GM12878 (cell line): ENCODE measurements at regions not wholly inside any gene's neighbourhood (a gene's known extent, or its start where the extent isn't known, plus 50 kb on each side); places are given as distances from the start of the nearest gene placed in this dataset.

Source experiments
- ATAC-seq: fragments of 200-7000 bp; cut with Tn5 transposase; 3 replicates; pipeline ENCODE4 v1.9.1; 2020; ENCODE audit warnings: mild to moderate bottlenecking, moderate library complexity
- BruUV-seq: library from RNA; stranded (reverse); fragments of 400-500 nt; replicated peaks from 2 replicates; lab custom pipeline; 2021; lab: Mats Ljungman, UMichigan
- CTCF ChIA-PET: fragments of 300-600 bp; sonication (Branson Sonifier 250); formaldehyde crosslinking; extraction: SDS; loops from one replicate; lab custom pipeline; 2021; ENCODE audit warnings: inconsistent platforms; lab: Yijun Ruan, JAX
- POLR2A ChIA-PET: fragments of 350-600 bp; formaldehyde crosslinking; extraction: SDS; loops from one replicate; lab custom pipeline; 2021; ENCODE audit warnings: inconsistent platforms; lab: Charles Lee
- RAD21 ChIA-PET: fragments of 300-600 bp; sonication (Branson Sonifier 250); formaldehyde crosslinking; loops from one replicate; lab custom pipeline; 2023; ENCODE audit warnings: antibody characterized with exemption; ENCODE audit not compliant: unreplicated experiment; lab: Charles Lee
- SMC1A ChIA-PET: fragments of 300-600 bp; sonication (Branson Sonifier 250); formaldehyde crosslinking; loops from one replicate; lab custom pipeline; 2023; ENCODE audit not compliant: unreplicated experiment, uncharacterized antibody; lab: Charles Lee
- DNase-seq: peaks from one replicate; pipeline ENCODE4 v3.0.0-alpha.2; 2011; ENCODE audit warnings: low read depth, low spot score
- FAIRE-seq: peaks from 3 replicates; lab custom pipeline; 2011; peaks lifted over from hg19 to GRCh38; lab: Jason Lieb, UNC
- H2AFZ ChIP-seq: 2 replicates; pipeline ENCODE4 v1.6.0; 2011; ENCODE audit warnings: low read depth, low read length, control low read depth; ENCODE audit not compliant: control insufficient read depth
- H3K27ac ChIP-seq: 2 replicates; pipeline ENCODE4 v1.5.1; 2011; ENCODE audit warnings: control low read depth; ENCODE audit not compliant: control insufficient read depth, insufficient read depth
- H3K27me3 ChIP-seq, 2 experiments: replicated peaks in 1 of 2; 2 replicates each; pipeline versions ENCODE4 v1.6.0 to v1.6.1; 2011; ENCODE audit warnings: low read length in 1 of 2; ENCODE audit not compliant: control insufficient read depth in 2 of 2, insufficient read depth in 2 of 2
- H3K36me3 ChIP-seq, 2 experiments: 2 replicates each; pipeline ENCODE4 v1.5.1; 2011; ENCODE audit warnings: low read length in 1 of 2; ENCODE audit not compliant: control insufficient read depth in 2 of 2, insufficient read depth in 2 of 2
- H3K4me1 ChIP-seq: 2 replicates; pipeline ENCODE4 v1.6.1; 2011; ENCODE audit warnings: mild to moderate bottlenecking, low read length, moderate library complexity, mixed read lengths; ENCODE audit not compliant: control insufficient read depth, insufficient read depth
- H3K4me2 ChIP-seq: 2 replicates; pipeline ENCODE4 v1.6.0; 2011; ENCODE audit warnings: control low read depth; ENCODE audit not compliant: control insufficient read depth, insufficient read depth
- H3K4me3 ChIP-seq: fragments of 200-600 bp; sonication (generic); 2 replicates; pipeline ENCODE4 v1.5.1; 2016
- H3K79me2 ChIP-seq: 2 replicates; pipeline ENCODE4 v1.6.0; 2011; ENCODE audit warnings: low read length; ENCODE audit not compliant: control insufficient read depth, insufficient read depth
- H3K9ac ChIP-seq: 2 replicates; pipeline ENCODE4 v1.8.0; 2011; ENCODE audit warnings: low read length, control low read depth, mixed read lengths; ENCODE audit not compliant: control insufficient read depth, insufficient read depth
- H3K9me3 ChIP-seq: replicated peaks from 3 replicates; pipeline ENCODE4 v1.5.1; 2011; ENCODE audit warnings: mild to moderate bottlenecking, low read length; ENCODE audit not compliant: control insufficient read depth, insufficient read depth
- H4K20me1 ChIP-seq: 2 replicates; pipeline ENCODE4 v1.6.0; 2011; ENCODE audit not compliant: control insufficient read depth, insufficient read depth
- BRCA1 ChIP-seq: IDR thresholded peaks from 2 replicates; pipeline ENCODE4 v1.6.1; 2011; ENCODE audit warnings: low read depth, low read length, improper control_type of control experiment
- DPF2 ChIP-seq: fragments of 450-650 bp; IDR thresholded peaks from 2 replicates; pipeline ENCODE4 v1.6.1; 2017; ENCODE audit warnings: mild to moderate bottlenecking
- ETV6 ChIP-seq, 2 experiments: fragments of 450-650 bp in 1 of 2; IDR thresholded peaks in 1 of 2; conservative IDR thresholded peaks in 1 of 2; 2 replicates each; pipeline ENCODE4 v1.6.1; 2014; ENCODE audit warnings: antibody characterized with exemption in 1 of 2, borderline replicate concordance in 1 of 2, low read depth in 1 of 2, mild to moderate bottlenecking in 1 of 2, moderate library complexity in 1 of 2
- NR2F1 ChIP-seq: fragments of 450-650 bp; conservative IDR thresholded peaks from 2 replicates; pipeline ENCODE4 v1.6.1; 2017; ENCODE audit warnings: mild to moderate bottlenecking
- STAT1 ChIP-seq: fragments of 450-650 bp; conservative IDR thresholded peaks from 2 replicates; pipeline ENCODE4 v1.6.1; 2014; ENCODE audit warnings: antibody characterized with exemption, mild to moderate bottlenecking
- WGBS: methylation state at CpG from one replicate; pipeline ENCODE4 v1.1.6; 2016; ENCODE audit warnings: low lambda C conversion rate; ENCODE audit not compliant: insufficient replicate concordance, insufficient coverage; ENCODE audit errors: missing lambda C conversion rate; 5-methylcytosine and 5-hydroxymethylcytosine counted together
- in situ Hi-C: fragments of 300-500 bp; cut with MboI; formaldehyde crosslinking; loops from 9 replicates; pipeline ENCODE4 v1.14.3; 2018; ENCODE audit warnings: mixed read lengths
- intact Hi-C: fragments of 100-400 bp; cut with micrococcal nuclease; formaldehyde crosslinking; loops from one replicate; pipeline ENCODE4 v1.14.2; 2022; ENCODE audit not compliant: unreplicated experiment
- TF ChIP-seq, protein P1 (sequence below): IDR thresholded peaks from 2 replicates; pipeline ENCODE4 v1.6.1; 2011; ENCODE audit warnings: borderline replicate concordance, low read depth, mild to moderate bottlenecking, moderate library complexity, low read length; ENCODE audit not compliant: insufficient read depth, poor library complexity, severe bottlenecking
- TF ChIP-seq, protein P2 (sequence below): fragments of 450-650 bp; IDR thresholded peaks from 2 replicates; pipeline ENCODE4 v1.6.1; 2017; ENCODE audit warnings: borderline replicate concordance
- TF ChIP-seq, protein P3 (sequence below): fragments of 450-650 bp; IDR thresholded peaks from 2 replicates; pipeline ENCODE4 v1.6.1; 2016; ENCODE audit warnings: mild to moderate bottlenecking
- TF ChIP-seq, protein P4 (sequence below): fragments of 450-650 bp; IDR thresholded peaks from 2 replicates; pipeline ENCODE4 v1.6.1; 2016; ENCODE audit warnings: mild to moderate bottlenecking
- TF ChIP-seq, protein P5 (sequence below): fragments of 450-650 bp; IDR thresholded peaks from 2 replicates; pipeline ENCODE4 v1.6.1; 2017; ENCODE audit warnings: mild to moderate bottlenecking, low read depth, inconsistent platforms; ENCODE audit not compliant: poor library complexity, severe bottlenecking

DNA sequence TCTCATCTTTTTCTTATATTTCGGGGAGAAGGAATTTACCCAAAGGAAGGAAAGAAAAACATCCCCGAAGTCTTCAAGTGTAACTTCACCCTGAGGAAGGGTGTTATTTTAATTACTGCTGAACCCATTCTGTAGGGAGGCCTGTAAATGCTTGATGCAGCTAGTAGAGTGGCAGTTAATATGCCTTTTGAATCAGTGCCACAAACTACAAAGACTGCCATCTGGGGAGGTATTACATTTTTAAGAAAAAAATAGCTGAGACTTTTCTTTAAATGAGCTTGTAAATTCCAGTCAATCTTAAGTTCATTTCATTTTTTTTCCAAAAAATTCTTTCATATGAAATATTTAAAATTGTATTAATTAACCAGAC, 233.1 kb upstream of the FERD3L start (continued):
- TF ChIP-seq NR2F1, result no peak

DNA sequence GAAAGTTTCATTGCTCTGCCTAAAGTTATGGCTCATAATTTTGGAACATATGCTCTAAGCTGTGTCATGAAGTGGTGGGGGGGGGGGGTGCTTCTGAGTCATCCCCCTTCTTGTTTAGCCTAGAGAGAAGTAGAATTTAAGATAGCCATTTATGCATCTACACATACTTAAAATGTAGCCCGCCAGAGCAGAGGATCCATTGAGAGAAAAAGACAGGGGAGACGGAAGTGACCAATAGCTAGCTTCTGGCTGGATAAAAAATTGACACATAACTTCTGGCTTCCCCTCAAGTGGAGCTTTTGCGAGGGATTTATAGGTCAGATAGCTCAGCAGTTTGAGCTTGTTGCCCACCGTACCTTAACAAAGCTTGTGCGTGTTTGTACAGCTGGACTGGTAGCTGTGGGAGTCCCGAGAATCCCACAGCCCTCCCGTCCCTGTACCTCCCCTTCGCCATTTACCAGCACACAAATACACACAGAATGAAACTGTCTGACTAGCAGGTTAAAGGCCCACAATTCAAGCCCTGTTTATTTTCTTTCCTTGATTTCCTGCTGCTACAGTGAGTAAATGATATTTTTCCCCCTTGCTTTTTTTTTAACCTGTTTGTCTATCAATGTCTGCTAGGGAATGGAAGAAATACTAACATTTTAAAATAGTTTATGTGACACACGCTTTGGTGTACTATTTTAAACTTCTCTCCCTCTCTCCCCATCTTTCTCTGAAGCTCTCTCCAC, 232.6 kb upstream of the FERD3L start:
- H3K4me3 ChIP-seq, result no peak overlapping the region
- H3K4me2 ChIP-seq, result no peak overlapping the region
- SMC1A ChIA-PET, result interaction anchor here (1.5 kb wide), 1 partner anchor 11 kb away, joined by 4 read pairs; no protein-coding TSS in a partner anchor
- in situ Hi-C loops, result no loop called here
- H3K4me1 ChIP-seq, result no peaks in the 10 kb centered on the region
- 25% methylated on average over 9 of the region's 9 CpGs for WGBS
- no peaks in the 10 kb centered on the region for H3K27me3 ChIP-seq
- no TSS peak for BruUV-seq
- TF ChIP-seq STAT1 (no peak), DPF2 (no peak), ETV6 (conservative IDR thresholded peaks at IDR 0.05 in 1 of 2, IDR thresholded peaks at IDR 0.05 in 1 of 2; ENCODE audit: borderline replicate concordance in 1 of 2, low read depth in 1 of 2) (no peak), BRCA1 (no peak)
- TF ChIP-seq, protein P1, sequence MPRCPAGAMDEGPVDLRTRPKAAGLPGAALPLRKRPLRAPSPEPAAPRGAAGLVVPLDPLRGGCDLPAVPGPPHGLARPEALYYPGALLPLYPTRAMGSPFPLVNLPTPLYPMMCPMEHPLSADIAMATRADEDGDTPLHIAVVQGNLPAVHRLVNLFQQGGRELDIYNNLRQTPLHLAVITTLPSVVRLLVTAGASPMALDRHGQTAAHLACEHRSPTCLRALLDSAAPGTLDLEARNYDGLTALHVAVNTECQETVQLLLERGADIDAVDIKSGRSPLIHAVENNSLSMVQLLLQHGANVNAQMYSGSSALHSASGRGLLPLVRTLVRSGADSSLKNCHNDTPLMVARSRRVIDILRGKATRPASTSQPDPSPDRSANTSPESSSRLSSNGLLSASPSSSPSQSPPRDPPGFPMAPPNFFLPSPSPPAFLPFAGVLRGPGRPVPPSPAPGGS, result no peak
- TF ChIP-seq, protein P2, sequence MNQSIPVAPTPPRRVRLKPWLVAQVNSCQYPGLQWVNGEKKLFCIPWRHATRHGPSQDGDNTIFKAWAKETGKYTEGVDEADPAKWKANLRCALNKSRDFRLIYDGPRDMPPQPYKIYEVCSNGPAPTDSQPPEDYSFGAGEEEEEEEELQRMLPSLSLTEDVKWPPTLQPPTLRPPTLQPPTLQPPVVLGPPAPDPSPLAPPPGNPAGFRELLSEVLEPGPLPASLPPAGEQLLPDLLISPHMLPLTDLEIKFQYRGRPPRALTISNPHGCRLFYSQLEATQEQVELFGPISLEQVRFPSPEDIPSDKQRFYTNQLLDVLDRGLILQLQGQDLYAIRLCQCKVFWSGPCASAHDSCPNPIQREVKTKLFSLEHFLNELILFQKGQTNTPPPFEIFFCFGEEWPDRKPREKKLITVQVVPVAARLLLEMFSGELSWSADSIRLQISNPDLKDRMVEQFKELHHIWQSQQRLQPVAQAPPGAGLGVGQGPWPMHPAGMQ, result no peak
- TF ChIP-seq, protein P3, sequence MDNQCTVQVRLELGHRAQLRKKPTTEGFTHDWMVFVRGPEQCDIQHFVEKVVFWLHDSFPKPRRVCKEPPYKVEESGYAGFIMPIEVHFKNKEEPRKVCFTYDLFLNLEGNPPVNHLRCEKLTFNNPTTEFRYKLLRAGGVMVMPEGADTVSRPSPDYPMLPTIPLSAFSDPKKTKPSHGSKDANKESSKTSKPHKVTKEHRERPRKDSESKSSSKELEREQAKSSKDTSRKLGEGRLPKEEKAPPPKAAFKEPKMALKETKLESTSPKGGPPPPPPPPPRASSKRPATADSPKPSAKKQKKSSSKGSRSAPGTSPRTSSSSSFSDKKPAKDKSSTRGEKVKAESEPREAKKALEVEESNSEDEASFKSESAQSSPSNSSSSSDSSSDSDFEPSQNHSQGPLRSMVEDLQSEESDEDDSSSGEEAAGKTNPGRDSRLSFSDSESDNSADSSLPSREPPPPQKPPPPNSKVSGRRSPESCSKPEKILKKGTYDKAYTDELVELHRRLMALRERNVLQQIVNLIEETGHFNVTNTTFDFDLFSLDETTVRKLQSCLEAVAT, result no peak
- TF ChIP-seq, protein P4, sequence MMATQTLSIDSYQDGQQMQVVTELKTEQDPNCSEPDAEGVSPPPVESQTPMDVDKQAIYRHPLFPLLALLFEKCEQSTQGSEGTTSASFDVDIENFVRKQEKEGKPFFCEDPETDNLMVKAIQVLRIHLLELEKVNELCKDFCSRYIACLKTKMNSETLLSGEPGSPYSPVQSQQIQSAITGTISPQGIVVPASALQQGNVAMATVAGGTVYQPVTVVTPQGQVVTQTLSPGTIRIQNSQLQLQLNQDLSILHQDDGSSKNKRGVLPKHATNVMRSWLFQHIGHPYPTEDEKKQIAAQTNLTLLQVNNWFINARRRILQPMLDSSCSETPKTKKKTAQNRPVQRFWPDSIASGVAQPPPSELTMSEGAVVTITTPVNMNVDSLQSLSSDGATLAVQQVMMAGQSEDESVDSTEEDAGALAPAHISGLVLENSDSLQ, result no peak
- TF ChIP-seq, protein P5, sequence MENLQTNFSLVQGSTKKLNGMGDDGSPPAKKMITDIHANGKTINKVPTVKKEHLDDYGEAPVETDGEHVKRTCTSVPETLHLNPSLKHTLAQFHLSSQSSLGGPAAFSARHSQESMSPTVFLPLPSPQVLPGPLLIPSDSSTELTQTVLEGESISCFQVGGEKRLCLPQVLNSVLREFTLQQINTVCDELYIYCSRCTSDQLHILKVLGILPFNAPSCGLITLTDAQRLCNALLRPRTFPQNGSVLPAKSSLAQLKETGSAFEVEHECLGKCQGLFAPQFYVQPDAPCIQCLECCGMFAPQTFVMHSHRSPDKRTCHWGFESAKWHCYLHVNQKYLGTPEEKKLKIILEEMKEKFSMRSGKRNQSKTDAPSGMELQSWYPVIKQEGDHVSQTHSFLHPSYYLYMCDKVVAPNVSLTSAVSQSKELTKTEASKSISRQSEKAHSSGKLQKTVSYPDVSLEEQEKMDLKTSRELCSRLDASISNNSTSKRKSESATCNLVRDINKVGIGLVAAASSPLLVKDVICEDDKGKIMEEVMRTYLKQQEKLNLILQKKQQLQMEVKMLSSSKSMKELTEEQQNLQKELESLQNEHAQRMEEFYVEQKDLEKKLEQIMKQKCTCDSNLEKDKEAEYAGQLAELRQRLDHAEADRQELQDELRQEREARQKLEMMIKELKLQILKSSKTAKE, result no peak
- no peak overlapping the region for H3K9ac ChIP-seq
- H3K9me3 ChIP-seq, result no peaks in the 10 kb centered on the region
- H2AFZ ChIP-seq, result no peak overlapping the region
- no peaks in the 10 kb centered on the region for H4K20me1 ChIP-seq
- H3K79me2 ChIP-seq, result no peaks in the 10 kb centered on the region
- RAD21 ChIA-PET, result no interaction called here
- intact Hi-C loops, result no loop called here
- ATAC-seq (no peak), DNase-seq (no peak), FAIRE-seq (no peak)
- CTCF ChIA-PET, result interaction anchor here (1.0 to 2.0 kb wide), 2 partner anchors 20 to 26 kb away, joined by 3 to 5 read pairs; no protein-coding TSS in a partner anchor
- POLR2A ChIA-PET, result no interaction called here
- H3K36me3 ChIP-seq, result no peaks in the 10 kb centered on the region
- H3K27ac ChIP-seq, result no peak overlapping the region
